Right ventricle myocardium superior (tissue), 1 donor: ENCODE measurements at regions not wholly inside any gene's neighbourhood (a gene's known extent, or its start where the extent isn't known, plus 50 kb on each side); places are given as distances from the start of the nearest gene placed in this dataset.
"Not testable (repeated sequence)": the region's sequence is repeated elsewhere in the genome, so short reads cannot be mapped to it uniquely, and the experiment has no call there.

Experiments used
- ATAC-seq: fragments of 200-7000 bp; cut with Tn5 transposase; one replicate; pipeline ENCODE4 v1.9.1; 2020; ENCODE audit warnings: mild to moderate bottlenecking; ENCODE audit not compliant: poor library complexity
- DNase-seq: peaks from one replicate; pipeline ENCODE4 v3.0.0-alpha.2; 2020
- intact Hi-C: fragments of 100-400 bp; cut with DNase I; formaldehyde crosslinking; loops from one replicate; pipeline ENCODE4 v1.11.2; 2022
- donor health status: DM: no; HTN: yes; CAD: no; lungs with severe emphysema.

DNA sequence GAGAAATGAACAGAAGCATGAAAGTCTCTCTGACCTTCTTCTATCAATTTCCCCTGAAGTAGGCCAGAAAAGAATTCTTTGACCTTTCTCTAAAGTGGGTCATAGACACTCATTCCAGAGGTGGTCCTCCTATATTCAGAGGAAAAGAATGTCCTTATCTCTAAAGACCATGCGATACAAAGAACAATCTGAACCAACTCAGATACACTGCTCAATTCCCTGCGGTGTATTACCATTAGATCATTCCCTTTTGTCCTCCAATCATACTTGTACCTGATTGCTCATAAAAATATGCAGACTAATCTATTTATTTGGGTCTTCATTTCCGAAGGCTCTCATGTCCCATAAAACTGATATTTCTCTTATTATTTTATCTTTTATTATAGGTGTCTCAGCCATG is 652.4 kb upstream of the CHD1 start:
- DNase-seq, intact Hi-C loops, ATAC-seq: not testable (repeated sequence)

GRCh38 chr5:99562937-99563627 is 634.3 kb upstream of the CHD1 start:
- intact Hi-C loops, ATAC-seq, DNase-seq: not testable (repeated sequence)

DNA sequence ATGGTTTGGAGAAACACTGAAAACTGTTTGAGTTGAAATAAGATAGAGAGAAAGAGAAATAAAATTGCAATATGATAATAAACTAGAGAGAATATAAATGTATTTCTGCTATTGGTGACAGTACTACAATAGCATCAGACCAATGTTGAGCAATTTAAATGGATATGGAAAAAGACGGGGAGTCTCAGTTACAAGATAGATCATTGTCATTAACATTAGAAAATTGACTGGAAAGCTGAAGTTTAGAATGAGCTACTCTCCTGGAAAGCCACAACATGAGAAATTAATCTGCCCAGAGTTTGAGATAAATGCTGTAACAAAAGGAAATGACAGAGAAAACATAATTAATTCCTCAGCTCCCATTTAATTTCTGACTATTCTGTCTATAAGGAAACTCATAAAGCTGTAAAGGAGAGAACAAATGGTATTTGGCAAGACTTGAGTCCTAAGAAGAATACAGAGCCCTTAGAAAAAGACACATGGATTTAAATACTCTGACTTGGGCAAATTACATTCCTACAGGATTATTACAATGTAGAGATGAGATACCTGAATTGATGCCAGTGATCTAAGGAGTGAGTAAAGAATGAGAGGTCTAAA is 624.5 kb upstream of the CHD1 start:
- ATAC-seq (no peak), DNase-seq (no peak)
- intact Hi-C loops, result no loop called here

DNA sequence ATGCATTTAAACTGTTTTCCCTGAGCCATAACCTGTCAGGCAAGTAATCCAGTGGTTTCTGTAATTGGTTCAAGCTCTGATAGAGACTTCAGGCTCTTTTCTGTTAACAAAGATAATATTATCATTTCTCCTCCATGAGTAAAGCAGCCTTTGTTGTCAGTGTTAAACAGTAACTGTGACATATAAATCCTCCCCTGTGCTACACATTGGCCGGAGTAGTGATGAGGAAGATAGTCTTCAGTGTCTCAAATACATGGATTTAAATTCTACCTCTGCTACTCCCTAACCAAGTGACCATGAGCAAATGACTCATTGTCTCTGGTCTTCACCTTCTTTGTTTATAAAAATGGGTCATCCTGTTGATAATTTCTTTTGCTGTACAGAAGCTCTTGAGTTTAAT is 615.5 kb upstream of the CHD1 start:
- DNase-seq (no peak), ATAC-seq (no peak)
- intact Hi-C loops, result no loop called here

DNA sequence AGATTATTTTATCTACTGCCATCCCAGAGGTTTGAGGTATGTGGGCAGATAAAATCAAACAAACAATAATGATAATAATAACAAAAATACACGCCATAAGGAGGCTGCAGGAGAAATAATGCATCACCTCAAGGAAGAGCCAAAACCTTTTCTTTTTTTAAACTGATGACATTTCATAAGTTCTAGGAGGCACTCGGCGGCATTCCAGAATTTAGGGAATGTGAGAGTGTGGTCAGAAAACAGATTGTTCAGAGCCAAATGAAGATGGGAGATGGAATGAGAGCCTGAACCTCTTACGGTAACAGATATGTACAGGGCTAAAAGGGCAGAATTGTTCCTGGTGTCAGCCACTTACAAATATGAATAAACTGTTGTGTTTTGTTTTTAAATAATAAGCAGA is 615.0 kb upstream of the CHD1 start:
- intact Hi-C loops, result no loop called here
- no peak for ATAC-seq
- no peak for DNase-seq

DNA sequence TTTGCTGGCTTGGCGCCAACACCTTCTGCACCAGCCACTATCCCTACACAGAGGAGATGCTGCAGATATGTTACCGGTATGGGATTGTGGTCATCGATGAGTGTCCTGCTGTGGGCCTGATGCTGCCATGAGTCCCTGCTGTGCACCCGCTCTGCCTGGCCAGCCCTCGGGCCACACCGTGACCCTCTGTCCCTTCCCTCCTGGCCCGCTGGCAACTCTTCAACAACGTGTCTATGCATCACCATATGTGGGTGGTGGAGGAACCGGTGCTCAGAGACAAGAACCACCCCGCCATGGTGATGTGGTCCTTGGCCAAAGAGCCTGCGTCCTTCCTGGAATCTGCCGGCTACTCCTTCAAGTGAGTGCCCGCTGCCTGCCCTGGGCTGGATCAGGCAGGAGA is 605.4 kb upstream of the CHD1 start:
- intact Hi-C loops, DNase-seq, ATAC-seq: not testable (repeated sequence)

DNA sequence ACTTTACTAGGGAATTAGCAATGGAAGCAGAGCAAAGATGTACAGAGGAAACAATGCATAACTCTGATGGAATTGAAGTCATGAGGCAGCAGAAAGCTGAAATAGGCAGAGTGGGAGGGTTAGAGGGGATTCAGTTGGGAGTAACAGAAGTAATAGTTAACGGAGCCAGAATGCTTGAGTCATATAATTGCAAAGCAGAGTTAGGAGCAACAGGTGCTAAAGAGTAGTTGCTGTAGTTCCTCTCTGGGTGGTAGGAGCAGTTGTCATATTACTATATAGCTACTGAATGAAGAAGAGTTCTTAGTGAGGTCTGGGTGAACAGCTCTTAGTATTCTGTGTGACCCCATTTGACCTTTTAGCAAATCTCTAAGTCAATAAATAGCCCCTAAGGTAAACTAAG is 592.9 kb upstream of the CHD1 start:
- intact Hi-C loops, DNase-seq, ATAC-seq: not testable (repeated sequence)

- intact Hi-C loops, ATAC-seq, DNase-seq: not testable (repeated sequence)
Measured at GRCh38 chr5:99515864-99516490, 587.2 kb upstream of the CHD1 start.

DNA sequence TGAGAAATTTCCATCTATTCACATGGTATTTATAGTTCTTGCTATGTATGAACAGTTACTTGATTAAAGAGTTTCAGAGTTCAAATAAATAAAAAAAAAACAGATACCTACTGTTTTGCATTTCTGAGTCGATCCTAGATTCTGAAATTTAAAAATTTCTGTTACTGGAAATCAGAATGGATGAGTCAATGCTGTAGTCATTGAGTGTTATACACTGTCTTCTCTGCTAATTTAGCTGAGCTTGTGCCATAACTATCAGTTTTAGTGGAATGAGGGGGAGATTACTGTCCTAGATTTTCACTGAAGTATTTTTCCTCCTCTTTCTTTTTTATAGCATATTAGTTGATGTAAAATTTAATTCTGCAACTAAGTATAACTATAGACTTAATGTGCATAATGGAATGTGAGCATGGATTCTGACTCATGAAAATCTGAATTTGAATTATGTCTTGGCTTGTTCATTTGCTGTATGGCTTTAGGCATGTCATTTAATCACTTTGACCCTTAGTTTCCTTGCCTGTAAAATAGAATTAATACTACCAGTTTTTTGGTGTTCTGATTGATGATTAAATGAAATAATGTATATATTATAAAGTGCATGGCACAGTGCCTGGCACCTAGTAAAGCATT is 581.5 kb upstream of the CHD1 start:
- intact Hi-C loops, ATAC-seq, DNase-seq: not testable (repeated sequence)

GRCh38 chr5:99509064-99509463 is 580.3 kb upstream of the CHD1 start:
- ATAC-seq, intact Hi-C loops: not testable (repeated sequence)

DNA sequence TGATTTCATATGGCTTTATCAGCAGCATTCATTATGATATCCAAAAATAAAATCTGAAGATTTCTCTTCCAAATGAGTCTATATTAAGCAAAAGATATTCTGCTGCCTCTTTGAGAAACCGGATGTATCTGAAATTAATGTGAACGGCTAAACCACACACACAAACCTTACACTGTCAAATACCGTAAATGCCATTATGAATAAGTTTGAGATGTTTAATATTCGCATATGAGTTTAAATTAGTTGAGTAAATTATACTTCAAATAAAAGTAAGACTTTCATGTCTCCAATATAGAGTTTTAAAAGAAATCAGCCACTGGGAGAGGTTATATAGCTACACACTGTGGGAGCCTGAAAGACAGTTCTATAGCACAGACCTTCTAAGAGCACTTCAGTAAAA is 566.6 kb upstream of the CHD1 start:
- ATAC-seq, intact Hi-C loops, DNase-seq: not testable (repeated sequence)

More at GRCh38 chr5:99509064-99509463, 580.3 kb upstream of the CHD1 start:
- not testable (repeated sequence) for DNase-seq

DNA sequence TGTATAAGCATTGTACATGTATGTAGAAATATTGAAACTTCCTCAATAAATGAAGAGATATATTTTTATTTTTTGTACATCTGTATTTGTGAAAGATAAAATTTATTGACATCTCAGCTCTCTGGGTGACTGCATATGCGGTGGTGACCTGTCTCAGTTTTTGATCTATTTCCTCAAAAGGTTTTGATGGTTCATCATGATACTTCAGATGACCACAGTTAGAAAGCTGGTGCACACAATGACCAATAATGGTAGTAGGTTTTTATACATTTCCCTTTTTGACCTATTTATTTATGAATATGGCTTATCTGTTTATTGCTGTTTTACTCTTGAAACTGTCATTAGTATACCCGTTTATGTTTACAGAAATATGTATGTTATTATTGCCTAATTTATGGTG is 549.6 kb upstream of the CHD1 start:
- DNase-seq, intact Hi-C loops, ATAC-seq: not testable (repeated sequence)

- ATAC-seq, intact Hi-C loops, DNase-seq: not testable (repeated sequence)
Measured at GRCh38 chr5:99473328-99473727, 544.5 kb upstream of the CHD1 start.

GRCh38 chr5:99471726-99472125 is 542.9 kb upstream of the CHD1 start:
- ATAC-seq, DNase-seq, intact Hi-C loops: not testable (repeated sequence)

GRCh38 chr5:99471178-99471577 is 542.4 kb upstream of the CHD1 start:
- intact Hi-C loops, DNase-seq, ATAC-seq: not testable (repeated sequence)

DNA sequence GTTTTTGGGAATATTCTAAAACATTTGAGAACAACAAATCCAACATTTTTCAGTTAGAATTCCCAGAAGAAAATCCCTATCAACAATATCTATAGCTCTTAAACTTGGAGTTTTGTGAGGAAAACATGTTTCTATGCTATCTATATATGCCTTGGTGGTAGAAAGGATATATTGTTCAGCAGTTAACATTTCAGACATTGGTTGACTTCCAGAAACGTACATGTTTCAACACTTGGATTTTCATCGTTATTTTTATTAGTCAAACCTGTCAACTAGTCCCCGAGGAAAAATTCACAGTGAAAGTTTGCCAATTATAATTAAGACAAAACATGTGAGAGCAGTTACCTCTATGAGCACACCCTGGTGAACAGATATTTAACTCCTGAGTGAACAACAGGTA is 541.8 kb upstream of the CHD1 start:
- DNase-seq, intact Hi-C loops, ATAC-seq: not testable (repeated sequence)

GRCh38 chr5:99460701-99461100 is 531.9 kb upstream of the CHD1 start:
- no peak for DNase-seq
- intact Hi-C loops, result no loop called here
- no peak for ATAC-seq

GRCh38 chr5:99453196-99453595 is 524.4 kb upstream of the CHD1 start:
- ATAC-seq, result no peak
- intact Hi-C loops, result no loop called here
- DNase-seq, result no peak

DNA sequence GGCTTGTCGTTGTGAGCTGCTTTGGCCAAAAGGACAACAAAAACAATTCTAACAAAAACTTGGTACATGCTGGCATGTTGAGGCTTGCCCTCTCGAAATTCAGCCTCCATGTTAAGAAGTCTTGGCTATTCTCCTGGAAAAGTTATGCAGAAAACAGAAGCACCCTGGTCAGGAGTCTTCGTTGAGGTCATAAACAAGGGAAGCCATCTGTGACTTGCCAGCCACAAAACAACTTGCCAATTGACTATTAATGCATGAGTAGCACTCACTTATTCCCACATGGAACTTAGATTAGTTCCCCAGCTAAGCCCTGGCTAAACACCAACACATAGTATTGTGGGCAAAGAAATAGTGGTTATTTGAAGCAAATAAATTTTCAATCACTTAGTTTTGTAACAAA is 521.0 kb upstream of the CHD1 start:
- ATAC-seq (no peak), DNase-seq (no peak)
- intact Hi-C loops, result no loop called here
